HepG2 (cell line): ENCODE measurements at regions not wholly inside any gene's neighbourhood (a gene's known extent, or its start where the extent isn't known, plus 50 kb on each side); places are given as distances from the start of the nearest gene placed in this dataset.
A peak's percentile ranks its signal among the peaks of the same experiment; 100 is the strongest.

Source experiments
- ATAC-seq: fragments of 200-7000 bp; cut with Tn5 transposase; 3 replicates; pipeline ENCODE4 v1.9.1; 2020; ENCODE audit warnings: mild to moderate bottlenecking, moderate library complexity
- BruUV-seq: library from RNA; stranded (reverse); fragments of 400-500 nt; replicated peaks from 2 replicates; lab custom pipeline; 2021; lab: Mats Ljungman, UMichigan
- CTCF ChIA-PET: fragments of 300-600 bp; formaldehyde crosslinking; extraction: SDS; loops from one replicate; lab custom pipeline; 2021; ENCODE audit warnings: low total read pairs, inconsistent platforms, low intra/inter-chr PET ratio; lab: Yijun Ruan, JAX
- POLR2A ChIA-PET: fragments of 350-600 bp; sonication (Branson Sonifier 250); formaldehyde crosslinking; loops from one replicate; lab custom pipeline; 2020; ENCODE audit warnings: antibody characterized with exemption, inconsistent platforms; lab: Yijun Ruan, JAX
- DNase-seq: peaks from one replicate; pipeline ENCODE4 v3.0.0-alpha.2; 2015; ENCODE audit warnings: low spot score
- FAIRE-seq: peaks from 3 replicates; lab custom pipeline; 2011; peaks lifted over from hg19 to GRCh38; lab: Jason Lieb, UNC
- H2AFZ ChIP-seq: one replicate; pipeline ENCODE4 v1.6.1; 2011; ENCODE audit warnings: low read length, inconsistent platforms
- H3K27ac ChIP-seq: fragments of 300-600 bp; 3 replicates; pipeline ENCODE4 v1.8.0; 2011; ENCODE audit warnings: mixed run types, mild to moderate bottlenecking, mixed read lengths, low read length, inconsistent platforms; ENCODE audit not compliant: insufficient read depth; ENCODE audit errors: extremely low read length
- H3K27me3 ChIP-seq, 2 experiments: fragments of 200-600 bp in 1 of 2; 2 replicates in 1 of 2; 3 replicates in 1 of 2; pipeline versions ENCODE4 v1.6.0 to v1.8.0; 2011; ENCODE audit warnings: low read length in 2 of 2, mild to moderate bottlenecking in 2 of 2, moderate library complexity in 2 of 2, inconsistent platforms in 1 of 2; ENCODE audit not compliant: insufficient read depth in 2 of 2, control insufficient read depth in 1 of 2
- H3K36me3 ChIP-seq, 2 experiments: fragments of 200-600 bp in 1 of 2; replicated peaks in 1 of 2; 2 replicates in 1 of 2; 3 replicates in 1 of 2; pipeline versions ENCODE4 v1.5.1 to v1.8.0; 2011; ENCODE audit warnings: low read length in 2 of 2, inconsistent platforms in 1 of 2; ENCODE audit not compliant: insufficient read depth in 2 of 2, control insufficient read depth in 1 of 2
- H3K4me1 ChIP-seq: 2 replicates; pipeline ENCODE4 v1.5.1; 2012; ENCODE audit warnings: low read length, inconsistent platforms; ENCODE audit not compliant: insufficient read depth
- H3K4me2 ChIP-seq: 2 replicates; pipeline ENCODE4 v1.6.0; 2011; ENCODE audit warnings: low read depth, low read length, inconsistent platforms
- H3K4me3 ChIP-seq, 3 experiments: fragments of 200-600 bp in 1 of 3; sonication (generic), shearing (Covaris generic) in 1 of 3; replicated peaks in 1 of 3; 2 replicates each; pipeline ENCODE4 v1.5.1; 2011 to 2016; ENCODE audit warnings: low read length in 3 of 3, inconsistent platforms in 2 of 3, low read depth in 2 of 3, mild to moderate bottlenecking in 2 of 3, control low read depth in 1 of 3, mixed read lengths in 1 of 3; ENCODE audit not compliant: insufficient read depth in 1 of 3
- H3K79me2 ChIP-seq: one replicate; pipeline ENCODE4 v1.6.1; 2011; ENCODE audit warnings: low read length, inconsistent platforms; ENCODE audit not compliant: insufficient read depth
- H3K9ac ChIP-seq: 2 replicates; pipeline ENCODE4 v1.6.0; 2011; ENCODE audit warnings: mild to moderate bottlenecking, low read depth, low read length, inconsistent platforms; ENCODE audit not compliant: insufficient read depth
- H3K9me3 ChIP-seq: 2 replicates; pipeline ENCODE4 v1.5.1; 2012; ENCODE audit warnings: mild to moderate bottlenecking, low read length
- H4K20me1 ChIP-seq: 2 replicates; pipeline ENCODE4 v1.6.0; 2011; ENCODE audit warnings: inconsistent platforms, mild to moderate bottlenecking, low read length, moderate library complexity; ENCODE audit not compliant: insufficient read depth
- CEBPG ChIP-seq: IDR thresholded peaks from 2 replicates; pipeline ENCODE4 v1.6.1; 2016
- EP300 ChIP-seq, 3 experiments: sonication (generic) in 1 of 3; formaldehyde crosslinking in 1 of 3; IDR thresholded peaks; 2 replicates each; pipeline versions ENCODE4 v1.5.1 to v1.6.1; 2011 to 2020; ENCODE audit warnings: low read depth in 2 of 3, low read length in 2 of 3, borderline replicate concordance in 1 of 3, improper control_type of control experiment in 1 of 3, mild to moderate bottlenecking in 1 of 3, missing genetic modification reagents in 1 of 3, moderate library complexity in 1 of 3
- HMG20A ChIP-seq: IDR thresholded peaks from 2 replicates; pipeline ENCODE4 v1.6.1; 2016; ENCODE audit warnings: borderline replicate concordance
- KAT7 ChIP-seq: IDR thresholded peaks from 2 replicates; pipeline ENCODE4 v1.6.1; 2018; ENCODE audit warnings: borderline replicate concordance, missing compliant biosample characterization
- ZNF841 ChIP-seq: sonication (generic); formaldehyde crosslinking; IDR thresholded peaks from 2 replicates; pipeline ENCODE4 v1.8.1; 2023; ENCODE audit warnings: missing genetic modification reagents, borderline replicate concordance
- WGBS: methylation state at CpG from one replicate; pipeline ENCODE4 v1.1.6; 2017; ENCODE audit warnings: low lambda C conversion rate; 5-methylcytosine and 5-hydroxymethylcytosine counted together
- in situ Hi-C: cut with HindIII; loops from 2 replicates; pipeline ENCODE4 v1.10.0; 2017; ENCODE audit warnings: low pct_unique_long_range_greater_than_20kb; ENCODE audit not compliant: extremely low pct_ligation_motif_present
- intact Hi-C: fragments of 100-400 bp; cut with micrococcal nuclease; formaldehyde crosslinking; loops from one replicate; pipeline ENCODE4 v1.10.0; 2022; ENCODE audit not compliant: unreplicated experiment
- TF ChIP-seq, protein P1 (sequence below): IDR thresholded peaks from 2 replicates; pipeline ENCODE4 v1.6.1; 2016; ENCODE audit warnings: low read depth, missing genetic modification reagents, missing compliant biosample characterization
- TF ChIP-seq, protein P2 (sequence below): sonication (generic); formaldehyde crosslinking; IDR thresholded peaks from 2 replicates; pipeline ENCODE4 v1.4.0; 2020; ENCODE audit warnings: missing genetic modification reagents

DNA sequence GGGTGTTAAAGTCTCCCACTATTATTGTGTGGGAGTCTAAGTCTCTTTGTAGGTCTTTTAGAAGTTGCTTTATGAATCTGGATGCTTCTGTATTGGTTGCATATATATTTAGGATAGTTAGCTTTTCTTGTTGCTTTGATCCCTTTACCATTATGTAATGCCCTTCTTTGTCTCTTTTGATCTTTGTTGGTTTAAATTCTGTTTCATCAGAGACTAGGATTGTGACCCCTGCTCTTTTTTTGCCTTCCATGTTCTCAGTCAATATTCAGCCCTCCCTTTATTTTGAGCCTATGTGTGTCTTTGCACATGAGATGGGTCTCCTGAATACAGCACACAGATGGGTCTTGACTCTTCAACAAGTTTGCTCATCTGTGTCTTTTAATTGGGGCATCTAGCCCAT lies 126.0 kb downstream of the PCSK1 start (continued):
- TF ChIP-seq, protein P1, sequence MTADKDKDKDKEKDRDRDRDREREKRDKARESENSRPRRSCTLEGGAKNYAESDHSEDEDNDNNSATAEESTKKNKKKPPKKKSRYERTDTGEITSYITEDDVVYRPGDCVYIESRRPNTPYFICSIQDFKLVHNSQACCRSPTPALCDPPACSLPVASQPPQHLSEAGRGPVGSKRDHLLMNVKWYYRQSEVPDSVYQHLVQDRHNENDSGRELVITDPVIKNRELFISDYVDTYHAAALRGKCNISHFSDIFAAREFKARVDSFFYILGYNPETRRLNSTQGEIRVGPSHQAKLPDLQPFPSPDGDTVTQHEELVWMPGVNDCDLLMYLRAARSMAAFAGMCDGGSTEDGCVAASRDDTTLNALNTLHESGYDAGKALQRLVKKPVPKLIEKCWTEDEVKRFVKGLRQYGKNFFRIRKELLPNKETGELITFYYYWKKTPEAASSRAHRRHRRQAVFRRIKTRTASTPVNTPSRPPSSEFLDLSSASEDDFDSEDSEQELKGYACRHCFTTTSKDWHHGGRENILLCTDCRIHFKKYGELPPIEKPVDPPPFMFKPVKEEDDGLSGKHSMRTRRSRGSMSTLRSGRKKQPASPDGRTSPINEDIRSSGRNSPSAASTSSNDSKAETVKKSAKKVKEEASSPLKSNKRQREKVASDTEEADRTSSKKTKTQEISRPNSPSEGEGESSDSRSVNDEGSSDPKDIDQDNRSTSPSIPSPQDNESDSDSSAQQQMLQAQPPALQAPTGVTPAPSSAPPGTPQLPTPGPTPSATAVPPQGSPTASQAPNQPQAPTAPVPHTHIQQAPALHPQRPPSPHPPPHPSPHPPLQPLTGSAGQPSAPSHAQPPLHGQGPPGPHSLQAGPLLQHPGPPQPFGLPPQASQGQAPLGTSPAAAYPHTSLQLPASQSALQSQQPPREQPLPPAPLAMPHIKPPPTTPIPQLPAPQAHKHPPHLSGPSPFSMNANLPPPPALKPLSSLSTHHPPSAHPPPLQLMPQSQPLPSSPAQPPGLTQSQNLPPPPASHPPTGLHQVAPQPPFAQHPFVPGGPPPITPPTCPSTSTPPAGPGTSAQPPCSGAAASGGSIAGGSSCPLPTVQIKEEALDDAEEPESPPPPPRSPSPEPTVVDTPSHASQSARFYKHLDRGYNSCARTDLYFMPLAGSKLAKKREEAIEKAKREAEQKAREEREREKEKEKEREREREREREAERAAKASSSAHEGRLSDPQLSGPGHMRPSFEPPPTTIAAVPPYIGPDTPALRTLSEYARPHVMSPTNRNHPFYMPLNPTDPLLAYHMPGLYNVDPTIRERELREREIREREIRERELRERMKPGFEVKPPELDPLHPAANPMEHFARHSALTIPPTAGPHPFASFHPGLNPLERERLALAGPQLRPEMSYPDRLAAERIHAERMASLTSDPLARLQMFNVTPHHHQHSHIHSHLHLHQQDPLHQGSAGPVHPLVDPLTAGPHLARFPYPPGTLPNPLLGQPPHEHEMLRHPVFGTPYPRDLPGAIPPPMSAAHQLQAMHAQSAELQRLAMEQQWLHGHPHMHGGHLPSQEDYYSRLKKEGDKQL = 0 out of 2 replicates have a peak, but pooled peaks have one; percentile 14
- TF ChIP-seq, protein P2, sequence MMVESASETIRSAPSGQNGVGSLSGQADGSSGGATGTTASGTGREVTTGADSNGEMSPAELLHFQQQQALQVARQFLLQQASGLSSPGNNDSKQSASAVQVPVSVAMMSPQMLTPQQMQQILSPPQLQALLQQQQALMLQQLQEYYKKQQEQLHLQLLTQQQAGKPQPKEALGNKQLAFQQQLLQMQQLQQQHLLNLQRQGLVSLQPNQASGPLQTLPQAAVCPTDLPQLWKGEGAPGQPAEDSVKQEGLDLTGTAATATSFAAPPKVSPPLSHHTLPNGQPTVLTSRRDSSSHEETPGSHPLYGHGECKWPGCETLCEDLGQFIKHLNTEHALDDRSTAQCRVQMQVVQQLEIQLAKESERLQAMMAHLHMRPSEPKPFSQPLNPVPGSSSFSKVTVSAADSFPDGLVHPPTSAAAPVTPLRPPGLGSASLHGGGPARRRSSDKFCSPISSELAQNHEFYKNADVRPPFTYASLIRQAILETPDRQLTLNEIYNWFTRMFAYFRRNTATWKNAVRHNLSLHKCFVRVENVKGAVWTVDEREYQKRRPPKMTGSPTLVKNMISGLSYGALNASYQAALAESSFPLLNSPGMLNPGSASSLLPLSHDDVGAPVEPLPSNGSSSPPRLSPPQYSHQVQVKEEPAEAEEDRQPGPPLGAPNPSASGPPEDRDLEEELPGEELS = peak; percentile 27; the same call in 1 of the 2 replicates
- TF ChIP-seq HMG20A (CRISPR knock-in tag) (peak; percentile 62; the same call in 1 of the 2 replicates), CEBPG (CRISPR knock-in tag) (peak; percentile 65)
- TF ChIP-seq, all 625 proteins: peak for 56; not testable (repeated sequence) for 569

DNA sequence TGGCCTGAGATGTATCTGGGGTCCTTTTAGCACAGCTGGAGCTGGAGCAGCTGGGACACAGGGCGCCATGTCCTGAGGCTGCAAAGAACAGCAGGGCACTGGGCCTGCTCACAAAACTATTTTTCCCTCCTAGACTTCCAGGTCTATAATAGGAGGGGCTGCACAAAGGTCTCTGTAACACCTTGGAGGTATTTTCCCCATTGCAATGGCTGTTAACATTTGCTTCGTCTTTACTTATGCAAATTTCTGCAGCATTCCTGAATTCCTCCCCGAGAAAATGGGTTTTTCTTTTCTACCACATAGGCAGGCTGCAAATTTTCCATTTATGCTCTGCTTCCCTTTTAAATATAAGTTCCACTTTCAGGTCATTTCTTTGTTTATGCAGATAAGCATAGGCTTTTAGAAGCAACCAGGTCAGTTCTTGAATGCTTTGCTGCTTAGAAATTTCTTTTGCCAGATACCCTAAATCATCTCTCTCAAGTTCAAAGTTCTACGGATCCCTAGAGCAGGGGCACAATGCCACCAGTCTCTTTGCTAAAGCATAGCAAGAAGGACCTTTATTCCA lies 130.8 kb downstream of the PCSK1 start:
- WGBS = 98% methylated on average over 4 of the region's 4 CpGs

More for the DNA sequence above, 130.8 kb downstream of the PCSK1 start:
- H4K20me1 ChIP-seq = no peaks in the 10 kb centered on the region
- no peak overlapping the region for H3K4me2 ChIP-seq
- POLR2A ChIA-PET = no interaction called here
- no peaks in the 10 kb centered on the region for H3K27me3 ChIP-seq
- CTCF ChIA-PET = no interaction called here
- intact Hi-C loops (no loop called here), in situ Hi-C loops (no loop called here)
- no peak overlapping the region for H3K27ac ChIP-seq
- no TSS peak for BruUV-seq
- ATAC-seq = no peak
- no peaks in the 10 kb centered on the region for H3K79me2 ChIP-seq
- TF ChIP-seq ZNF841 (CRISPR knock-in tag) = peak; percentile 98
- no peak for TF ChIP-seq KAT7
- no peak for TF ChIP-seq EP300 (IDR thresholded peaks at IDR 0.05; ENCODE audit: low read depth in 2 of 2, low read length in 2 of 2)
- no peak for TF ChIP-seq EP300 (CRISPR knock-in tag; IDR thresholded peaks at IDR 0.05; ENCODE audit: borderline replicate concordance)
- H3K9ac ChIP-seq = no peak overlapping the region
- peaks cover 53% of the 10 kb centered on the region for H3K4me1 ChIP-seq
- no peaks in the 10 kb centered on the region for H3K36me3 ChIP-seq
- H2AFZ ChIP-seq = no peak overlapping the region
- no peak for FAIRE-seq
- H3K4me3 ChIP-seq = no peak overlapping the region
- peaks cover 2% of the 10 kb centered on the region for H3K9me3 ChIP-seq
- DNase-seq = no peak
